GM18951 (cell line): ENCODE measurements at regions not wholly inside any gene's neighbourhood (a gene's known extent, or its start where the extent isn't known, plus 50 kb on each side); places are given as distances from the start of the nearest gene placed in this dataset.

ENCODE experiments used
- POLR2A ChIP-seq: IDR thresholded peaks from 4 replicates; pipeline ENCODE4 v1.6.1; 2011; ENCODE audit warnings: mild to moderate bottlenecking; ENCODE audit not compliant: insufficient read length, insufficient read depth; ENCODE audit errors: extremely low read depth
- in situ Hi-C: fragments of 300-500 bp; cut with MboI; formaldehyde crosslinking; loops from one replicate; pipeline ENCODE4 v1.12.0; 2022; ENCODE audit warnings: low sequenced_read_pairs, mixed read lengths, inconsistent platforms; ENCODE audit not compliant: unreplicated experiment

- in situ Hi-C loops: loop anchor here (25.0 kb wide), 1 partner anchor 652 kb away; no protein-coding TSS in a partner anchor
- TF ChIP-seq POLR2A: no peak
Measured at GRCh38 chrX:2589186-2590020, 88.6 kb upstream of the DHRSX start.

- in situ Hi-C loops: loop anchor here (25.0 kb wide), 1 partner anchor 651 kb away; no protein-coding TSS in a partner anchor
- no peak for TF ChIP-seq POLR2A
Measured at GRCh38 chrX:2588049-2588448, 87.3 kb upstream of the DHRSX start.

GRCh38 chrX:2587146-2587545, 86.4 kb upstream of the DHRSX start:
- TF ChIP-seq POLR2A: no peak
- in situ Hi-C loops: loop anchor here (25.0 kb wide), 1 partner anchor 650 kb away; no protein-coding TSS in a partner anchor

GRCh38 chrX:2585158-2585470, 84.3 kb upstream of the DHRSX start:
- no peak for TF ChIP-seq POLR2A
- in situ Hi-C loops: loop anchor here (25.0 kb wide), 1 partner anchor 648 kb away; no protein-coding TSS in a partner anchor

GRCh38 chrX:2584251-2585157, 83.7 kb upstream of the DHRSX start:
- TF ChIP-seq POLR2A: no peak
- in situ Hi-C loops: loop anchor here (25.0 kb wide), 1 partner anchor 647 kb away; no protein-coding TSS in a partner anchor

GRCh38 chrX:2583194-2584162, 82.7 kb upstream of the DHRSX start:
- in situ Hi-C loops: loop anchor here (25.0 kb wide), 1 partner anchor 646 kb away; no protein-coding TSS in a partner anchor
- no peak for TF ChIP-seq POLR2A

- in situ Hi-C loops: loop anchor here (25.0 kb wide), 1 partner anchor 645 kb away; no protein-coding TSS in a partner anchor
- no peak for TF ChIP-seq POLR2A
Measured at GRCh38 chrX:2582667-2583066, 81.9 kb upstream of the DHRSX start.

GRCh38 chrX:2581296-2581695, 80.5 kb upstream of the DHRSX start:
- no peak for TF ChIP-seq POLR2A
- in situ Hi-C loops: loop anchor here (25.0 kb wide), 1 partner anchor 644 kb away; no protein-coding TSS in a partner anchor

GRCh38 chrX:2578864-2579263, 78.1 kb upstream of the DHRSX start:
- TF ChIP-seq POLR2A: no peak
- in situ Hi-C loops: loop anchor here (25.0 kb wide), 1 partner anchor 642 kb away; no protein-coding TSS in a partner anchor

- in situ Hi-C loops: loop anchor here (25.0 kb wide), 1 partner anchor 641 kb away; no protein-coding TSS in a partner anchor
Measured at GRCh38 chrX:2577844-2578466, 77.2 kb upstream of the DHRSX start.

GRCh38 chrX:2576793-2577192, 76.0 kb upstream of the DHRSX start:
- in situ Hi-C loops: loop anchor here (25.0 kb wide), 1 partner anchor 639 kb away; no protein-coding TSS in a partner anchor
- no peak for TF ChIP-seq POLR2A

More at GRCh38 chrX:2577844-2578466, 77.2 kb upstream of the DHRSX start:
- no peak for TF ChIP-seq POLR2A

- no peak for TF ChIP-seq POLR2A
- in situ Hi-C loops: no loop called here
Measured at GRCh38 chrX:2574271-2574670, 73.5 kb upstream of the DHRSX start.

- TF ChIP-seq POLR2A: no peak
- in situ Hi-C loops: no loop called here
Measured at GRCh38 chrX:2572740-2573139, 72.0 kb upstream of the DHRSX start.
